Suprapubic skin (tissue), 4 donors: ENCODE measurements at regions not wholly inside any gene's neighbourhood (a gene's known extent, or its start where the extent isn't known, plus 50 kb on each side); places are given as distances from the start of the nearest gene placed in this dataset.

Experiments
- DNase-seq, 2 donors: peaks; one replicate each; pipeline ENCODE4 v3.0.0-alpha.2; 2019; ENCODE audit warnings: low spot score in 2 of 2
- H3K27ac ChIP-seq: fragments of 200-600 bp; sonication (generic); one replicate; pipeline ENCODE4 v1.5.1; 2019
- H3K27me3 ChIP-seq: fragments of 200-600 bp; sonication (generic); one replicate; pipeline ENCODE4 v1.5.1; 2019
- H3K36me3 ChIP-seq: fragments of 200-600 bp; sonication (generic); one replicate; pipeline ENCODE4 v1.5.1; 2019
- H3K4me1 ChIP-seq: fragments of 200-600 bp; sonication (generic); one replicate; pipeline ENCODE4 v1.5.1; 2019
- H3K4me3 ChIP-seq: fragments of 200-600 bp; sonication (generic); one replicate; pipeline ENCODE4 v1.5.1; 2019; ENCODE audit warnings: mild to moderate bottlenecking
- H3K9me3 ChIP-seq: fragments of 200-600 bp; sonication (generic); one replicate; pipeline ENCODE4 v1.5.1; 2019
- EP300 ChIP-seq: sonication (generic); formaldehyde crosslinking; IDR thresholded peaks from one replicate; pipeline ENCODE4 v1.6.1; 2017; ENCODE audit warnings: antibody characterized with exemption
- POLR2A ChIP-seq, 2 donors: fragments of 450-650 bp; IDR thresholded peaks; one replicate each; pipeline ENCODE4 v1.6.1; 2017; ENCODE audit warnings: antibody characterized with exemption in 2 of 2, mild to moderate bottlenecking in 2 of 2, moderate library complexity in 2 of 2
- POLR2AphosphoS5 ChIP-seq, 3 donors: sonication (generic); formaldehyde crosslinking; IDR thresholded peaks; one replicate each; pipeline ENCODE4 v1.6.1; 2017; ENCODE audit warnings: antibody characterized with exemption in 3 of 3
- WGBS: methylation state at CpG from one replicate; pipeline ENCODE4 v1.1.5; 2018; 5-methylcytosine and 5-hydroxymethylcytosine counted together
- TF ChIP-seq, protein P1 (sequence below), 2 donors: fragments of 200-600 bp in 1 of 2; fragments of 450-650 bp in 1 of 2; sonication (generic) in 1 of 2; IDR thresholded peaks; one replicate each; pipeline ENCODE4 v1.5.1; 2016 to 2019; ENCODE audit warnings: antibody characterized with exemption in 2 of 2, mild to moderate bottlenecking in 1 of 2, moderate library complexity in 1 of 2

GRCh38 chr11:38476808-38477575 is 1879.0 kb upstream of the RAG2 start:
- H3K9me3 ChIP-seq, result no peaks in the 10 kb centered on the region
- H3K4me3 ChIP-seq, result no peak overlapping the region
- TF ChIP-seq POLR2AphosphoS5 (IDR thresholded peaks at IDR 0.05) (no peak), POLR2A (IDR thresholded peaks at IDR 0.05) (no peak), EP300 (no peak)
- TF ChIP-seq, protein P1, sequence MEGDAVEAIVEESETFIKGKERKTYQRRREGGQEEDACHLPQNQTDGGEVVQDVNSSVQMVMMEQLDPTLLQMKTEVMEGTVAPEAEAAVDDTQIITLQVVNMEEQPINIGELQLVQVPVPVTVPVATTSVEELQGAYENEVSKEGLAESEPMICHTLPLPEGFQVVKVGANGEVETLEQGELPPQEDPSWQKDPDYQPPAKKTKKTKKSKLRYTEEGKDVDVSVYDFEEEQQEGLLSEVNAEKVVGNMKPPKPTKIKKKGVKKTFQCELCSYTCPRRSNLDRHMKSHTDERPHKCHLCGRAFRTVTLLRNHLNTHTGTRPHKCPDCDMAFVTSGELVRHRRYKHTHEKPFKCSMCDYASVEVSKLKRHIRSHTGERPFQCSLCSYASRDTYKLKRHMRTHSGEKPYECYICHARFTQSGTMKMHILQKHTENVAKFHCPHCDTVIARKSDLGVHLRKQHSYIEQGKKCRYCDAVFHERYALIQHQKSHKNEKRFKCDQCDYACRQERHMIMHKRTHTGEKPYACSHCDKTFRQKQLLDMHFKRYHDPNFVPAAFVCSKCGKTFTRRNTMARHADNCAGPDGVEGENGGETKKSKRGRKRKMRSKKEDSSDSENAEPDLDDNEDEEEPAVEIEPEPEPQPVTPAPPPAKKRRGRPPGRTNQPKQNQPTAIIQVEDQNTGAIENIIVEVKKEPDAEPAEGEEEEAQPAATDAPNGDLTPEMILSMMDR (IDR thresholded peaks at IDR 0.05), result no peak
- no peak for DNase-seq
- H3K27me3 ChIP-seq, result no peaks in the 10 kb centered on the region
- no peaks in the 10 kb centered on the region for H3K4me1 ChIP-seq
- H3K27ac ChIP-seq, result no peak overlapping the region
- no peaks in the 10 kb centered on the region for H3K36me3 ChIP-seq
- WGBS, result 55% methylated on average over 3 of the region's 3 CpGs

DNA sequence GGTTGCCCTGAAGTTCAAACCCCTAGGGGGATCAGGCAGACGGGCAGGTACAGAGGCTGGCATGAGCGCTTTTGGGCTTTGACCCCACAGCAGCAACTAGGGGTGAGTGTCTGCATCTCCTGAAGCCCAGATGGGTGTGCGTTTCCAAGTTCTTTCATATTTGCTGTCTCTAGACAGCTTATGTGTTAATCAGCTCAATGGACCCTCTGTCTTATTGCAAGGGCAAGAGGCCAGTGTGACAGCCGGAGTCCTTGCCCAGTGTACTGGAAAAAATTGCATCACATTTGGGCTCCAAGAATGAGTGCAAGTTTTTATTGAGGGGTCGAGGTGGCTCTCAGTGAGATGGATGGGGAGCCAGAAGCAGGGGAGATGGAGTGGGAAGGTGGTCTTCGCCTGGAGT is 1863.7 kb upstream of the RAG2 start:
- H3K27me3 ChIP-seq, result no peaks in the 10 kb centered on the region
- H3K4me3 ChIP-seq, result no peak overlapping the region
- H3K9me3 ChIP-seq, result no peaks in the 10 kb centered on the region
- TF ChIP-seq, protein P1 (IDR thresholded peaks at IDR 0.05), result no peak
- TF ChIP-seq POLR2AphosphoS5 (IDR thresholded peaks at IDR 0.05) (no peak), EP300 (no peak), POLR2A (IDR thresholded peaks at IDR 0.05) (no peak)
- H3K4me1 ChIP-seq, result no peaks in the 10 kb centered on the region
- WGBS, result 88% methylated on average over 6 of the region's 6 CpGs
- no peaks in the 10 kb centered on the region for H3K36me3 ChIP-seq
- no peak overlapping the region for H3K27ac ChIP-seq
- no peak for DNase-seq

DNA sequence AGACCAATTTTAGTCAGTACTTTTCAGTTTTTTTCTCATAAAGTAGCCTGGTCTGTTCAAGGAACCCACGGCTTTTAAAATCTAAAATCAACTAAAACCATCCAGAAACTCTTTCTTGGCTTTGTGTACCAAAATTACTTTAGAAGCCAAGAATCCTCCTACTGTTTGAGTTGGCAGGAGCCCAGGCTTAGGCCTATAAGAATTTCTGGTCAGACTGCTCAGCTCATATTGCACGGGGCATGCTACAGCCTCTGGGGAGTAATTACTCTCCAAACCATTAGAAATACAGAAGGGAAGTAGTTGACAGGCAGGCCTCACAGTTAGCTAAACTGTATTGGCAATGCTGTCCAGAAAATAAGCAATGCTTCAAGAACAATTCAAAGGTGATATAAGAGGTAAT is 1862.9 kb upstream of the RAG2 start:
- 9% methylated on average over 2 of the region's 2 CpGs for WGBS
- Histone ChIP-seq H3K36me3 (no peaks in the 10 kb centered on the region), H3K9me3 (no peaks in the 10 kb centered on the region), H3K27ac (no peak overlapping the region), H3K4me3 (no peak overlapping the region), H3K27me3 (no peaks in the 10 kb centered on the region), H3K4me1 (no peaks in the 10 kb centered on the region)
- DNase-seq, result no peak
- TF ChIP-seq, protein P1 (IDR thresholded peaks at IDR 0.05), result no peak
- TF ChIP-seq POLR2A (IDR thresholded peaks at IDR 0.05), result no peak
- TF ChIP-seq EP300, result no peak
- TF ChIP-seq POLR2AphosphoS5 (IDR thresholded peaks at IDR 0.05), result no peak

GRCh38 chr11:38460429-38460828 is 1862.4 kb upstream of the RAG2 start:
- no peaks in the 10 kb centered on the region for H3K36me3 ChIP-seq
- no peaks in the 10 kb centered on the region for H3K9me3 ChIP-seq
- no peak for DNase-seq
- no peak overlapping the region for H3K27ac ChIP-seq
- H3K4me3 ChIP-seq, result no peak overlapping the region
- no peaks in the 10 kb centered on the region for H3K4me1 ChIP-seq
- H3K27me3 ChIP-seq, result no peaks in the 10 kb centered on the region
- TF ChIP-seq EP300, result no peak
- TF ChIP-seq, protein P1 (IDR thresholded peaks at IDR 0.05), result no peak
- no peak for TF ChIP-seq POLR2AphosphoS5 (IDR thresholded peaks at IDR 0.05)
- no peak for TF ChIP-seq POLR2A (IDR thresholded peaks at IDR 0.05)
- WGBS, result 65% methylated on average over 2 of the region's 2 CpGs

DNA sequence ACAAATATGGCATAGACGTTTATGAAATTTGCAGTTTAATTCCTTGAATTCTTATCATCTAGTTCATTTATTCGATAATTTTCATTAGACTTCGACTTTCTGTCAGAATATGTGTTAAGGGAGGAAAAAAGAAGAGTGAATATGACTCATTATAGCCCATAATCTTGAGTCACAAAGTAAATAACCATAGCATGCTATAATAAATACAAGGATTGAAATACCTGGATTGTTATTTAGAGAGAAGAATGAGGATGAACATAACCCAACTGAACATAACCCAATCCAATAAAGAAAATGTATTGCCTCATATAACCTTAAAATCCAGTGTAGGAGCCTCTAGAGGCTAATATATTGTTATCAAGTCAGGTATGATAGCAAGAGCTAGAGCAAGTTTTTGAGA is 1858.3 kb upstream of the RAG2 start:
- Histone ChIP-seq H3K27ac (no peak overlapping the region), H3K27me3 (no peaks in the 10 kb centered on the region), H3K9me3 (no peaks in the 10 kb centered on the region), H3K36me3 (no peaks in the 10 kb centered on the region), H3K4me1 (no peaks in the 10 kb centered on the region), H3K4me3 (no peak overlapping the region)
- DNase-seq, result no peak
- TF ChIP-seq EP300 (no peak), POLR2A (IDR thresholded peaks at IDR 0.05) (no peak), POLR2AphosphoS5 (IDR thresholded peaks at IDR 0.05) (no peak)
- TF ChIP-seq, protein P1 (IDR thresholded peaks at IDR 0.05), result no peak
- WGBS, result 77% methylated on average over 3 of the region's 3 CpGs
